K562 (cell line): ENCODE measurements at regions not wholly inside any gene's neighbourhood (a gene's known extent, or its start where the extent isn't known, plus 50 kb on each side); places are given as distances from the start of the nearest gene placed in this dataset.
A peak's percentile ranks its signal among the peaks of the same experiment; 100 is the strongest.

Experiments used
- ATAC-seq: fragments of 200-7000 bp; cut with Tn5 transposase; 3 replicates; pipeline ENCODE4 v1.9.1; 2020; ENCODE audit warnings: moderate library complexity
- BruUV-seq: library from RNA; stranded (reverse); fragments of 400-500 nt; replicated peaks from 2 replicates; lab custom pipeline; 2021; lab: Mats Ljungman, UMichigan
- CTCF ChIA-PET: fragments of 300-600 bp; formaldehyde crosslinking; extraction: SDS; loops from one replicate; lab custom pipeline; 2021; ENCODE audit warnings: low intra/inter-chr PET ratio; lab: Yijun Ruan, JAX
- POLR2A ChIA-PET: fragments of 300-600, 350-650 bp; sonication (Branson Sonifier 250); formaldehyde crosslinking; extraction: SDS; loops from one replicate; lab custom pipeline; 2021; ENCODE audit warnings: antibody characterized with exemption, inconsistent platforms; lab: Yijun Ruan, JAX
- DNase-seq, 4 experiments: peaks; one replicate each; pipeline versions ENCODE4 v3.0.0 to v3.0.0-alpha.2; 2011 to 2018; ENCODE audit warnings: low spot score in 3 of 4, mixed read lengths in 3 of 4; ENCODE audit errors: extremely low read depth in 1 of 4
- FAIRE-seq: peaks from 2 replicates; lab custom pipeline; 2011; peaks lifted over from hg19 to GRCh38; lab: Jason Lieb, UNC
- H2AFZ ChIP-seq: 2 replicates; pipeline ENCODE4 v1.6.0; 2011; ENCODE audit warnings: low read depth, low read length, control low read depth, inconsistent platforms
- H3K27ac ChIP-seq: fragments of 200-600 bp; 3 replicates; pipeline ENCODE4 v1.8.0; 2011; ENCODE audit warnings: low read depth, mild to moderate bottlenecking, control low read depth, inconsistent platforms, low read length, moderate library complexity, mixed read lengths; ENCODE audit errors: extremely low read depth
- H3K27me3 ChIP-seq, 2 experiments: fragments of 300-600 bp in 1 of 2; 2 replicates in 1 of 2; 3 replicates in 1 of 2; pipeline versions ENCODE4 v1.6.0 to v1.8.0; 2011; ENCODE audit warnings: inconsistent platforms in 2 of 2, low read length in 2 of 2, mild to moderate bottlenecking in 1 of 2, mixed read lengths in 1 of 2, moderate library complexity in 1 of 2; ENCODE audit not compliant: control insufficient read depth in 2 of 2, insufficient read depth in 2 of 2
- H3K36me3 ChIP-seq: fragments of 300-600 bp; 3 replicates; pipeline ENCODE4 v1.8.0; 2011; ENCODE audit warnings: mild to moderate bottlenecking, low read length, inconsistent platforms; ENCODE audit not compliant: control insufficient read depth, insufficient read depth
- H3K4me1 ChIP-seq, 2 experiments: fragments of 200-600 bp in 1 of 2; replicated peaks in 1 of 2; 2 replicates in 1 of 2; 3 replicates in 1 of 2; pipeline versions ENCODE4 v1.5.1 to v1.8.0; 2011; ENCODE audit warnings: inconsistent platforms in 2 of 2, low read length in 2 of 2, mild to moderate bottlenecking in 1 of 2, mixed read lengths in 1 of 2, moderate library complexity in 1 of 2; ENCODE audit not compliant: control insufficient read depth in 2 of 2, insufficient read depth in 2 of 2
- H3K4me2 ChIP-seq: 2 replicates; pipeline ENCODE4 v1.6.1; 2011; ENCODE audit warnings: low read length, control low read depth, inconsistent platforms, mixed read lengths; ENCODE audit not compliant: insufficient read depth
- H3K4me3 ChIP-seq: fragments of 200-600 bp; sonication (generic), shearing (Covaris generic); 2 replicates; pipeline ENCODE4 v1.5.1; 2016; ENCODE audit warnings: control low read depth, inconsistent platforms
- H3K79me2 ChIP-seq: fragments of 200-600 bp; 3 replicates; pipeline ENCODE4 v1.8.0; 2011; ENCODE audit warnings: low read length, inconsistent platforms; ENCODE audit not compliant: control insufficient read depth, insufficient read depth
- H3K9ac ChIP-seq, 2 experiments: 2 replicates each; pipeline versions ENCODE4 v1.6.0 to v1.6.1; 2011; ENCODE audit warnings: low read depth in 2 of 2, low read length in 2 of 2, control low read depth in 1 of 2, inconsistent platforms in 1 of 2, mild to moderate bottlenecking in 1 of 2, mixed read lengths in 1 of 2; ENCODE audit not compliant: insufficient read depth in 1 of 2
- H3K9me1 ChIP-seq: one replicate; pipeline ENCODE4 v1.6.0; 2011; ENCODE audit warnings: inconsistent platforms, mild to moderate bottlenecking, low read length, moderate library complexity; ENCODE audit not compliant: control insufficient read depth, insufficient read depth
- H3K9me3 ChIP-seq: replicated peaks from 2 replicates; pipeline ENCODE4 v1.5.1; 2011; ENCODE audit warnings: low read depth, low read length, inconsistent platforms; ENCODE audit not compliant: control insufficient read depth, insufficient read depth
- H4K20me1 ChIP-seq: replicated peaks from 2 replicates; pipeline ENCODE4 v1.6.1; 2011; ENCODE audit warnings: low read length, inconsistent platforms, mixed read lengths; ENCODE audit not compliant: control insufficient read depth, insufficient read depth
- STAT5A ChIP-seq: IDR thresholded peaks from 2 replicates; pipeline ENCODE4 v1.6.1; 2012; ENCODE audit warnings: low read length, inconsistent platforms, borderline replicate concordance
- ZNF512 ChIP-seq: IDR thresholded peaks from 2 replicates; pipeline ENCODE4 v1.6.1; 2016; ENCODE audit warnings: missing genetic modification characterization, missing compliant biosample characterization
- ZNF695 ChIP-seq: fragments of 450-650 bp; formaldehyde crosslinking; IDR thresholded peaks from 2 replicates; pipeline ENCODE4 v1.4.0; 2020; ENCODE audit warnings: mild to moderate bottlenecking, moderate library complexity
- WGBS: fragments of 100-300 bp; shearing (Covaris generic); methylation state at CpG from one replicate; pipeline ENCODE4 v1.1.6; 2016; ENCODE audit warnings: low coverage, mixed read lengths; ENCODE audit not compliant: insufficient coverage; ENCODE audit errors: missing lambda C conversion rate; 5-methylcytosine and 5-hydroxymethylcytosine counted together
- in situ Hi-C: fragments of 300-500 bp; cut with MboI; formaldehyde crosslinking; loops from 4 replicates; pipeline ENCODE4 v1.15.0; 2018; ENCODE audit warnings: inconsistent platforms, mixed read lengths
- intact Hi-C: fragments of 100-400 bp; cut with micrococcal nuclease; formaldehyde crosslinking; loops from 2 replicates; pipeline ENCODE4 v1.14.2; 2022

DNA sequence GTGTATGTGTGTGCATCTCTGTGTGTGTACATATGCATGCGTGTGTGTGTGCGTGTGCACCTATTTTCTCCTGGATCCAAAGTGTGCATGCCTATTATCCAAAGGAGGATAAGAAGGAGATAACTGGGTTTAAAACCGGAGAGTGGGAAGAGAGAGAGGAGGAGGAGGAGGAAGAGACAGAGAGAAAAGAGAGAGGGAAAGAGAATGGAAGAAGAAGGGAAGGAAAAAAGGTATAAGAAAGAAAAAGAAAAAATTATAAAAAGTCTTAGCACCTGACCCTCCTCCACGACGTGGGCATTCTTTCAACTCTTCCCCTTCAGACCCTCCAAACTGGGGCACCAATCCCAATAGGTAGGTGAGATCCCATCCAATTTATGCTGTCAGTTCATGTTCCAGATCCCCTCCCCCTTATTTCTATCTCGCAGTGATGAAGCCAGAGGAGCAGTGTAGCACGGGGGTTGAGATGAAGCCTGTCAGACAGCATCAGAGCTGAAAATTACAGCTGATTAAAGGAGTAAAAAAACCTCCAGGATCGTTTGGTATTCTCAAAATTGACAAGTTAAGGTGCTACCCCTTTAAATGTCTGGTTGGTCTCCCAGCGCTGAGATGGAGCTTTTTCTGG is 386.7 kb upstream of the ATP5MC3 start:
- TF ChIP-seq STAT5A = no peak
- TF ChIP-seq ZNF695 = no peak
- TF ChIP-seq ZNF512 = peak; percentile 92
- TF ChIP-seq, all 486 proteins: peak for 1
- Histone ChIP-seq H3K36me3 (no peaks in the 10 kb centered on the region), H3K4me2 (peak overlapping the region; percentile 12; the same call in 1 of the 2 replicates), H4K20me1 (no peaks in the 10 kb centered on the region), H3K4me1 (no peaks in the 10 kb centered on the region), H3K27me3 (peaks cover 0 to 4% of the 10 kb centered on the region in 2 experiments; a peak in 1 of 5 replicates), H3K9me3 (no peaks in the 10 kb centered on the region), H3K9me1 (no peaks in the 10 kb centered on the region), H3K4me3 (no peak overlapping the region), H3K79me2 (no peaks in the 10 kb centered on the region), H3K27ac (no peak overlapping the region), H3K9ac (no peak overlapping the region), H2AFZ (no peak overlapping the region; the same call in 1 of the 2 replicates)
- no TSS peak for BruUV-seq
- FAIRE-seq = no peak
- CTCF ChIA-PET = no interaction called here
- DNase-seq = no peak
- intact Hi-C loops = no loop called here
- ATAC-seq = no peak
- WGBS = under 1% methylated on average over 9 of the region's 9 CpGs
- POLR2A ChIA-PET = interaction anchor here (1.3 kb wide), 1 partner anchor 11 kb away, joined by 3 read pairs; no protein-coding TSS in a partner anchor
- in situ Hi-C loops = no loop called here
